Central memory CD8-positive, alpha-beta T cell (primary cell): ENCODE measurements at regions not wholly inside any gene's neighbourhood (a gene's known extent, or its start where the extent isn't known, plus 50 kb on each side); places are given as distances from the start of the nearest gene placed in this dataset.
"Not testable (repeated sequence)": the region's sequence is repeated elsewhere in the genome, so short reads cannot be mapped to it uniquely, and the experiment has no call there.

ENCODE experiments used
- ATAC-seq: fragments of 150-1000 bp; cut with Tn5 transposase; replicated peaks from 2 replicates; pipeline ENCODE4 v1.10.0; 2022; ENCODE audit warnings: mild to moderate bottlenecking, moderate FRiP score, moderate number of reproducible peaks; ENCODE audit not compliant: poor library complexity, severe bottlenecking; ENCODE audit errors: extremely low read depth
- DNase-seq, 2 donors: peaks; one replicate each; pipeline ENCODE4 v3.0.0; 2021; ENCODE audit warnings: low spot score in 2 of 2
- H3K27ac Mint-ChIP-seq: one replicate; pipeline ENCODE4 v1.8.0; 2022; ENCODE audit warnings: low read depth, mild to moderate bottlenecking, moderate library complexity, mixed read lengths
- H3K27me3 Mint-ChIP-seq: one replicate; pipeline ENCODE4 v1.8.0; 2022; ENCODE audit warnings: mixed read lengths
- H3K36me3 Mint-ChIP-seq: one replicate; pipeline ENCODE4 v1.8.0; 2022; ENCODE audit warnings: mild to moderate bottlenecking, moderate library complexity, mixed read lengths; ENCODE audit not compliant: insufficient read depth
- H3K4me1 Mint-ChIP-seq: one replicate; pipeline ENCODE4 v1.8.0; 2022; ENCODE audit warnings: mixed read lengths
- H3K4me3 Mint-ChIP-seq: one replicate; pipeline ENCODE4 v1.8.0; 2022; ENCODE audit warnings: mild to moderate bottlenecking, moderate library complexity, mixed read lengths
- H3K9me3 Mint-ChIP-seq: one replicate; pipeline ENCODE4 v1.8.0; 2022; ENCODE audit warnings: mixed read lengths

GRCh38 chr10:33772370-33773252, 438.1 kb upstream of the NRP1 start:
- ATAC-seq: peak; percentile 34
- no peak overlapping the region for H3K27ac Mint-ChIP-seq

GRCh38 chr10:33771856-33772255, 437.4 kb upstream of the NRP1 start:
- not testable (repeated sequence) for DNase-seq, H3K4me1 Mint-ChIP-seq, ATAC-seq, H3K9me3 Mint-ChIP-seq, H3K27ac Mint-ChIP-seq, H3K4me3 Mint-ChIP-seq, H3K36me3 Mint-ChIP-seq, H3K27me3 Mint-ChIP-seq

More at GRCh38 chr10:33772370-33773252, 438.1 kb upstream of the NRP1 start:
- Mint-ChIP-seq H3K27me3 (no peaks in the 10 kb centered on the region), H3K4me1 (no peaks in the 10 kb centered on the region), H3K9me3 (no peaks in the 10 kb centered on the region), H3K4me3 (no peak overlapping the region), H3K36me3 (no peaks in the 10 kb centered on the region)
- no peak for DNase-seq

GRCh38 chr10:33764694-33765185, 430.3 kb upstream of the NRP1 start:
- no peak for ATAC-seq
- Mint-ChIP-seq H3K4me1 (no peaks in the 10 kb centered on the region), H3K9me3 (peaks cover 6% of the 10 kb centered on the region), H3K27ac (no peak overlapping the region), H3K27me3 (no peaks in the 10 kb centered on the region), H3K36me3 (no peaks in the 10 kb centered on the region), H3K4me3 (no peak overlapping the region)
- DNase-seq: no peak

GRCh38 chr10:33760056-33760943, 425.8 kb upstream of the NRP1 start:
- DNase-seq (no peak), ATAC-seq (no peak)
- Mint-ChIP-seq H3K27me3 (no peaks in the 10 kb centered on the region), H3K27ac (no peak overlapping the region), H3K4me3 (no peak overlapping the region), H3K36me3 (no peaks in the 10 kb centered on the region), H3K9me3 (peaks cover 6% of the 10 kb centered on the region), H3K4me1 (no peaks in the 10 kb centered on the region)

GRCh38 chr10:33759191-33759590, 424.7 kb upstream of the NRP1 start:
- Mint-ChIP-seq H3K27me3 (no peaks in the 10 kb centered on the region), H3K27ac (no peak overlapping the region), H3K4me3 (no peak overlapping the region), H3K4me1 (no peaks in the 10 kb centered on the region), H3K9me3 (peaks cover 6% of the 10 kb centered on the region), H3K36me3 (no peaks in the 10 kb centered on the region)
- DNase-seq: no peak
- ATAC-seq: no peak

GRCh38 chr10:33758299-33758698, 423.8 kb upstream of the NRP1 start:
- no peak for ATAC-seq
- Mint-ChIP-seq H3K4me1 (no peaks in the 10 kb centered on the region), H3K27ac (no peak overlapping the region), H3K4me3 (no peak overlapping the region), H3K36me3 (no peaks in the 10 kb centered on the region), H3K27me3 (no peaks in the 10 kb centered on the region), H3K9me3 (peaks cover 6% of the 10 kb centered on the region)
- DNase-seq: no peak

GRCh38 chr10:33754052-33754451, 419.6 kb upstream of the NRP1 start:
- no peak for ATAC-seq
- no peaks in the 10 kb centered on the region for H3K9me3 Mint-ChIP-seq
- H3K4me1 Mint-ChIP-seq: no peaks in the 10 kb centered on the region
- H3K27ac Mint-ChIP-seq: no peak overlapping the region
- DNase-seq: no peak
- H3K36me3 Mint-ChIP-seq: no peaks in the 10 kb centered on the region
- H3K27me3 Mint-ChIP-seq: no peaks in the 10 kb centered on the region
- H3K4me3 Mint-ChIP-seq: no peak overlapping the region

GRCh38 chr10:33753389-33753788, 418.9 kb upstream of the NRP1 start:
- Mint-ChIP-seq H3K9me3 (no peaks in the 10 kb centered on the region), H3K4me3 (no peak overlapping the region), H3K27ac (no peak overlapping the region), H3K36me3 (no peaks in the 10 kb centered on the region), H3K27me3 (no peaks in the 10 kb centered on the region), H3K4me1 (no peaks in the 10 kb centered on the region)
- ATAC-seq: no peak
- DNase-seq: no peak

- ATAC-seq (no peak), DNase-seq (no peak)
- no peak overlapping the region for H3K27ac Mint-ChIP-seq
- H3K4me3 Mint-ChIP-seq: no peak overlapping the region
- H3K9me3 Mint-ChIP-seq: no peaks in the 10 kb centered on the region
- H3K4me1 Mint-ChIP-seq: no peaks in the 10 kb centered on the region
- peaks cover 1% of the 10 kb centered on the region for H3K36me3 Mint-ChIP-seq
- H3K27me3 Mint-ChIP-seq: no peaks in the 10 kb centered on the region
Measured at GRCh38 chr10:33749790-33750189, 415.3 kb upstream of the NRP1 start.

- Mint-ChIP-seq H3K4me1 (no peaks in the 10 kb centered on the region), H3K27me3 (no peaks in the 10 kb centered on the region), H3K9me3 (no peaks in the 10 kb centered on the region), H3K27ac (no peak overlapping the region), H3K36me3 (peaks cover 1% of the 10 kb centered on the region), H3K4me3 (no peak overlapping the region)
- ATAC-seq (no peak), DNase-seq (no peak)
Measured at GRCh38 chr10:33749067-33749735, 414.7 kb upstream of the NRP1 start.

GRCh38 chr10:33746836-33747268, 412.4 kb upstream of the NRP1 start:
- H3K9me3 Mint-ChIP-seq: no peaks in the 10 kb centered on the region
- H3K27ac Mint-ChIP-seq: no peak overlapping the region
- no peaks in the 10 kb centered on the region for H3K27me3 Mint-ChIP-seq
- H3K4me3 Mint-ChIP-seq: no peak overlapping the region
- DNase-seq: no peak
- peaks cover 1% of the 10 kb centered on the region for H3K36me3 Mint-ChIP-seq
- no peaks in the 10 kb centered on the region for H3K4me1 Mint-ChIP-seq
- ATAC-seq: no peak

GRCh38 chr10:33746186-33746585, 411.7 kb upstream of the NRP1 start:
- DNase-seq (no peak), ATAC-seq (no peak)
- Mint-ChIP-seq H3K4me1 (no peaks in the 10 kb centered on the region), H3K4me3 (no peak overlapping the region), H3K27ac (no peak overlapping the region), H3K36me3 (peaks cover 1% of the 10 kb centered on the region), H3K9me3 (no peaks in the 10 kb centered on the region), H3K27me3 (no peaks in the 10 kb centered on the region)
